ENCODE measurements at regions not wholly inside any gene's neighbourhood (a gene's known extent, or its start where the extent isn't known, plus 50 kb on each side); places are given as distances from the start of the nearest gene placed in this dataset.

GRCh38 chr1:104195395-104195794, 445.7 kb downstream of the AMY1C start:
- no peak overlapping the region for H3K14ac ChIP-seq (ENCODE audit: insufficient read depth, low read length)
- H3K23ac ChIP-seq (ENCODE audit: insufficient read length, low read depth, low read length): no peak overlapping the region
- H3K27me3 ChIP-seq (ENCODE audit: insufficient read depth, low read length): no peaks in the 10 kb centered on the region
- no peak overlapping the region for H3K27ac ChIP-seq (ENCODE audit: insufficient read length, low read depth, low read length)
- H3K79me2 ChIP-seq (ENCODE audit: insufficient read depth, low read length): no peaks in the 10 kb centered on the region
- Mint-ChIP-seq H3K27me3 (ENCODE audit: low read depth) (no peaks in the 10 kb centered on the region), H3K4me3 (no peak overlapping the region), H3K36me3 (ENCODE audit: insufficient read depth in 1 of 3, low read depth in 3 of 3) (peaks cover 0 to 4% (median 2%) of the 10 kb centered on the region in 3 experiments; a peak in 1 of 7 replicates), H3K4me1 (no peaks in the 10 kb centered on the region), H3K27ac (no peak overlapping the region), H3K9me3 (no peaks in the 10 kb centered on the region)
- no peak for DNase-seq
- no peak overlapping the region for H2BK15ac ChIP-seq (ENCODE audit: low read depth, low read length)
- H4K5ac ChIP-seq (ENCODE audit: insufficient read length, low read depth, low read length): no peak overlapping the region
- H3K79me1 ChIP-seq (ENCODE audit: insufficient read depth, low read depth, low read length, poor library complexity, severe bottlenecking): no peaks in the 10 kb centered on the region
- H2BK120ac ChIP-seq (ENCODE audit: low read depth, low read length, poor library complexity, severe bottlenecking): no peak overlapping the region
- H2BK5ac ChIP-seq (ENCODE audit: insufficient read length, low read length): no peak overlapping the region
- no peaks in the 10 kb centered on the region for H3K23me2 ChIP-seq (ENCODE audit: insufficient read length, low read depth, low read length, poor library complexity, severe bottlenecking)
- no peak overlapping the region for H3T11ph ChIP-seq (ENCODE audit: low read length)
- no peak overlapping the region for H2AK5ac ChIP-seq (ENCODE audit: insufficient read length, low read length)
- no peak overlapping the region for H3K4me2 ChIP-seq (ENCODE audit: insufficient read depth, insufficient read length, low read length)
- no peaks in the 10 kb centered on the region for H3K9me3 ChIP-seq (ENCODE audit: control insufficient read depth, low read depth, low read length)
- H2BK12ac ChIP-seq (ENCODE audit: insufficient read length, low read depth, low read length): no peak overlapping the region
- no peak overlapping the region for H3K18ac ChIP-seq (ENCODE audit: insufficient read length, low read depth, low read length)
- no peak overlapping the region for H2BK20ac ChIP-seq (ENCODE audit: low read depth, low read length, poor library complexity, severe bottlenecking)
- no peak overlapping the region for H3K9ac ChIP-seq (ENCODE audit: extremely low read depth, insufficient read length, low read length)
- H3K56ac ChIP-seq (ENCODE audit: insufficient read length, low read depth, low read length): no peak overlapping the region
- H2AFZ ChIP-seq (ENCODE audit: low read length): no peak overlapping the region
- H3K4ac ChIP-seq (ENCODE audit: low read depth, low read length): no peak overlapping the region
- no peaks in the 10 kb centered on the region for H4K20me1 ChIP-seq (ENCODE audit: control insufficient read depth, insufficient read depth, insufficient read length)
- TF ChIP-seq, protein P1, sequence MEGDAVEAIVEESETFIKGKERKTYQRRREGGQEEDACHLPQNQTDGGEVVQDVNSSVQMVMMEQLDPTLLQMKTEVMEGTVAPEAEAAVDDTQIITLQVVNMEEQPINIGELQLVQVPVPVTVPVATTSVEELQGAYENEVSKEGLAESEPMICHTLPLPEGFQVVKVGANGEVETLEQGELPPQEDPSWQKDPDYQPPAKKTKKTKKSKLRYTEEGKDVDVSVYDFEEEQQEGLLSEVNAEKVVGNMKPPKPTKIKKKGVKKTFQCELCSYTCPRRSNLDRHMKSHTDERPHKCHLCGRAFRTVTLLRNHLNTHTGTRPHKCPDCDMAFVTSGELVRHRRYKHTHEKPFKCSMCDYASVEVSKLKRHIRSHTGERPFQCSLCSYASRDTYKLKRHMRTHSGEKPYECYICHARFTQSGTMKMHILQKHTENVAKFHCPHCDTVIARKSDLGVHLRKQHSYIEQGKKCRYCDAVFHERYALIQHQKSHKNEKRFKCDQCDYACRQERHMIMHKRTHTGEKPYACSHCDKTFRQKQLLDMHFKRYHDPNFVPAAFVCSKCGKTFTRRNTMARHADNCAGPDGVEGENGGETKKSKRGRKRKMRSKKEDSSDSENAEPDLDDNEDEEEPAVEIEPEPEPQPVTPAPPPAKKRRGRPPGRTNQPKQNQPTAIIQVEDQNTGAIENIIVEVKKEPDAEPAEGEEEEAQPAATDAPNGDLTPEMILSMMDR (conservative IDR thresholded peaks at IDR 0.05): no peak
- no peak overlapping the region for H4K8ac ChIP-seq (replicated peaks; ENCODE audit: insufficient read length, low read depth, low read length)
- no peak overlapping the region for H4K91ac ChIP-seq (ENCODE audit: insufficient read length, low read depth, low read length)
- H3K4me1 ChIP-seq (ENCODE audit: insufficient read depth, low read length): no peaks in the 10 kb centered on the region

Data from H9 (cell line).